HepG2 (cell line): ENCODE measurements at regions not wholly inside any gene's neighbourhood (a gene's known extent, or its start where the extent isn't known, plus 50 kb on each side); places are given as distances from the start of the nearest gene placed in this dataset.

Experiments used
- AGO2 ChIP-seq: fragments of 200-400 bp; formaldehyde crosslinking; optimal IDR thresholded peaks from 2 replicates; pipeline ENCODE3; 2017; ENCODE audit warnings: mild to moderate bottlenecking, low read depth, low read length, moderate library complexity
- ATF7 ChIP-seq, 2 experiments: fragments of 450-650 bp in 1 of 2; sonication (generic) in 1 of 2; formaldehyde crosslinking in 1 of 2; IDR thresholded peaks; 2 replicates each; pipeline versions ENCODE4 v1.4.0 to v1.6.1; 2016 to 2020; ENCODE audit warnings: antibody characterized with exemption in 1 of 2, mild to moderate bottlenecking in 1 of 2, missing genetic modification reagents in 1 of 2
- BCL6 ChIP-seq: IDR thresholded peaks from 2 replicates; pipeline ENCODE4 v1.6.1; 2016; ENCODE audit warnings: missing genetic modification reagents, missing compliant biosample characterization
- DMTF1 ChIP-seq: sonication (generic); formaldehyde crosslinking; IDR thresholded peaks from 2 replicates; pipeline ENCODE4 v1.4.0; 2020; ENCODE audit warnings: mild to moderate bottlenecking, missing genetic modification reagents
- FOXO1 ChIP-seq: sonication (generic); formaldehyde crosslinking; IDR thresholded peaks from 2 replicates; pipeline ENCODE4 v1.4.0; 2020; ENCODE audit warnings: missing genetic modification reagents
- GABPB1 ChIP-seq: IDR thresholded peaks from 2 replicates; pipeline ENCODE4 v1.6.1; 2016; ENCODE audit warnings: mild to moderate bottlenecking, missing genetic modification reagents, moderate library complexity, missing compliant biosample characterization
- HOXA7 ChIP-seq: sonication (generic); formaldehyde crosslinking; IDR thresholded peaks from 2 replicates; pipeline ENCODE4 v1.8.1; 2022; ENCODE audit warnings: mild to moderate bottlenecking, missing genetic modification reagents, moderate library complexity
- NCOA5 ChIP-seq: sonication (generic); formaldehyde crosslinking; IDR thresholded peaks from 2 replicates; pipeline ENCODE4 v1.4.0; 2020; ENCODE audit warnings: missing genetic modification reagents
- PRDM4 ChIP-seq: sonication (generic); formaldehyde crosslinking; IDR thresholded peaks from 2 replicates; pipeline ENCODE4 v1.9.0; 2021; ENCODE audit warnings: missing genetic modification reagents, borderline replicate concordance
- TAF15 ChIP-seq: fragments of 200-400 bp; formaldehyde crosslinking; IDR thresholded peaks from one replicate; pipeline ENCODE4 v1.6.1; 2018; ENCODE audit warnings: mild to moderate bottlenecking, low read depth, low read length; ENCODE audit not compliant: poor library complexity, severe bottlenecking
- U2AF1 ChIP-seq: fragments of 200-400 bp; formaldehyde crosslinking; optimal IDR thresholded peaks from 2 replicates; pipeline ENCODE3; 2017; ENCODE audit warnings: mild to moderate bottlenecking, low read depth, low read length
- ZBTB33 ChIP-seq: sonication (generic); formaldehyde crosslinking; IDR thresholded peaks from 2 replicates; pipeline ENCODE4 v1.4.0; 2020; ENCODE audit warnings: missing genetic modification reagents
- ZNF296 ChIP-seq: sonication (generic); formaldehyde crosslinking; conservative IDR thresholded peaks from 2 replicates; pipeline ENCODE4 v1.5.0; 2020; ENCODE audit warnings: mild to moderate bottlenecking, missing genetic modification reagents
- ZNF607 ChIP-seq: sonication (generic); formaldehyde crosslinking; IDR thresholded peaks from 2 replicates; pipeline ENCODE4 v1.5.1; 2020; ENCODE audit warnings: missing genetic modification reagents, mild to moderate bottlenecking, borderline replicate concordance
- ZNF616 ChIP-seq: sonication (generic); formaldehyde crosslinking; IDR thresholded peaks from 2 replicates; pipeline ENCODE4 v1.5.0; 2020; ENCODE audit warnings: low read depth, mild to moderate bottlenecking, missing genetic modification reagents
- ZSCAN9 ChIP-seq: IDR thresholded peaks from 2 replicates; pipeline ENCODE4 v1.6.1; 2016; ENCODE audit warnings: borderline replicate concordance
- TF ChIP-seq, protein P1 (sequence below): sonication (generic); formaldehyde crosslinking; IDR thresholded peaks from 2 replicates; pipeline ENCODE4 v1.5.1; 2020; ENCODE audit warnings: mild to moderate bottlenecking, missing genetic modification reagents, moderate library complexity

GRCh38 chr1:228650141-228650540 lies 85.1 kb upstream of the RHOU start (continued):
- TF ChIP-seq AGO2 (peak; percentile 23), ATF7 (IDR thresholded peaks at IDR 0.05) (no peak), ATF7 (CRISPR knock-in tag; IDR thresholded peaks at IDR 0.05) (no peak), BCL6 (no peak), NCOA5 (CRISPR knock-in tag) (no peak), ZNF296 (CRISPR knock-in tag) (no peak), FOXO1 (CRISPR knock-in tag) (no peak), ZNF616 (CRISPR knock-in tag) (no peak), ZBTB33 (CRISPR knock-in tag) (peak; percentile 87; the same call in 1 of the 2 replicates), TAF15 (no peak), PRDM4 (CRISPR knock-in tag) (no peak), U2AF1 (no peak), ZNF607 (no peak), ZSCAN9 (CRISPR knock-in tag) (no peak), HOXA7 (CRISPR knock-in tag) (no peak), DMTF1 (no peak), GABPB1 (CRISPR knock-in tag) (peak; percentile 20; the same call in 1 of the 2 replicates)
- TF ChIP-seq, protein P1, sequence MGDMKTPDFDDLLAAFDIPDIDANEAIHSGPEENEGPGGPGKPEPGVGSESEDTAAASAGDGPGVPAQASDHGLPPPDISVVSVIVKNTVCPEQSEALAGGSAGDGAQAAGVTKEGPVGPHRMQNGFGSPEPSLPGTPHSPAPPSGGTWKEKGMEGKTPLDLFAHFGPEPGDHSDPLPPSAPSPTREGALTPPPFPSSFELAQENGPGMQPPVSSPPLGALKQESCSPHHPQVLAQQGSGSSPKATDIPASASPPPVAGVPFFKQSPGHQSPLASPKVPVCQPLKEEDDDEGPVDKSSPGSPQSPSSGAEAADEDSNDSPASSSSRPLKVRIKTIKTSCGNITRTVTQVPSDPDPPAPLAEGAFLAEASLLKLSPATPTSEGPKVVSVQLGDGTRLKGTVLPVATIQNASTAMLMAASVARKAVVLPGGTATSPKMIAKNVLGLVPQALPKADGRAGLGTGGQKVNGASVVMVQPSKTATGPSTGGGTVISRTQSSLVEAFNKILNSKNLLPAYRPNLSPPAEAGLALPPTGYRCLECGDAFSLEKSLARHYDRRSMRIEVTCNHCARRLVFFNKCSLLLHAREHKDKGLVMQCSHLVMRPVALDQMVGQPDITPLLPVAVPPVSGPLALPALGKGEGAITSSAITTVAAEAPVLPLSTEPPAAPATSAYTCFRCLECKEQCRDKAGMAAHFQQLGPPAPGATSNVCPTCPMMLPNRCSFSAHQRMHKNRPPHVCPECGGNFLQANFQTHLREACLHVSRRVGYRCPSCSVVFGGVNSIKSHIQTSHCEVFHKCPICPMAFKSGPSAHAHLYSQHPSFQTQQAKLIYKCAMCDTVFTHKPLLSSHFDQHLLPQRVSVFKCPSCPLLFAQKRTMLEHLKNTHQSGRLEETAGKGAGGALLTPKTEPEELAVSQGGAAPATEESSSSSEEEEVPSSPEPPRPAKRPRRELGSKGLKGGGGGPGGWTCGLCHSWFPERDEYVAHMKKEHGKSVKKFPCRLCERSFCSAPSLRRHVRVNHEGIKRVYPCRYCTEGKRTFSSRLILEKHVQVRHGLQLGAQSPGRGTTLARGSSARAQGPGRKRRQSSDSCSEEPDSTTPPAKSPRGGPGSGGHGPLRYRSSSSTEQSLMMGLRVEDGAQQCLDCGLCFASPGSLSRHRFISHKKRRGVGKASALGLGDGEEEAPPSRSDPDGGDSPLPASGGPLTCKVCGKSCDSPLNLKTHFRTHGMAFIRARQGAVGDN (CRISPR knock-in tag), result peak; percentile 10; the same call in 1 of the 2 replicates
- TF ChIP-seq, all 625 proteins: peak for 4
